GM19023 (cell line): ENCODE measurements at regions not wholly inside any gene's neighbourhood (a gene's known extent, or its start where the extent isn't known, plus 50 kb on each side); places are given as distances from the start of the nearest gene placed in this dataset.
"Not testable (repeated sequence)": the region's sequence is repeated elsewhere in the genome, so short reads cannot be mapped to it uniquely, and the experiment has no call there.

Experiments
- ATAC-seq: cut with Tn5 transposase; IDR thresholded peaks from one replicate; pipeline ENCODE4 v1.9.1; 2021; ENCODE audit warnings: mild to moderate bottlenecking, moderate library complexity; ENCODE audit not compliant: unreplicated experiment

DNA sequence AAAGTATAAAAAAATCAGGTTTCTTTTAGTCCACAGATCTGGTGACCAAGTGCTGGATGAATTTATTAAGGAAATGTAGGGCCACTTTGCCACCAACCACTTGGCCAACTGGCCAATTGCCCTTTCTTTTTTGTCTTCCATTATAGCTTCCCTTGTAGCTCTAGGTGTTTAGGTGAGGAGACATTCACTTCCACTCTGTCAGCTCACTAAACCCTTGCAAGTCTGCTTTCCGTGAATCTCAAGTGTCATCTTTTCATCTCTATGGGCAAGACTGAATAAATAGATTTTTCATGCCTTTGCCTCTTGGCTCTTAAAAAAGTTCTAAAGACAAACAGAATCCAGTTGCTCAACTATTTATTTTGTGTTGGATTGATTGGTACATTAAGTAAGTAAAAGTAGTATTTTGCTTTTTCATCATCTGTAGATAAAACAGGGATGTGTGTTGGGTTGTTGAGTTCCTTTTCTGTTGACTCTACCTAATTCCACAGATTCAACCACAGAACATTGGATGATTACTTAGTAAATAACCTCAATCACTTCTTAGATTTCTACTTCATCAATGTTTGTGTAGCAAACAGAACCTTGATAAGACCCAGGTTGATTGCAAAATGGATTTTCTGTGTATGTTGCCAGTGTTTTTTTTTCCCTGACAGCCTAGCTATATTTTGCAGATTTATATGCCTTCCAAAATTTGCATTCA, 68.1 kb upstream of the GRXCR1 start:
- ATAC-seq, result no peak

DNA sequence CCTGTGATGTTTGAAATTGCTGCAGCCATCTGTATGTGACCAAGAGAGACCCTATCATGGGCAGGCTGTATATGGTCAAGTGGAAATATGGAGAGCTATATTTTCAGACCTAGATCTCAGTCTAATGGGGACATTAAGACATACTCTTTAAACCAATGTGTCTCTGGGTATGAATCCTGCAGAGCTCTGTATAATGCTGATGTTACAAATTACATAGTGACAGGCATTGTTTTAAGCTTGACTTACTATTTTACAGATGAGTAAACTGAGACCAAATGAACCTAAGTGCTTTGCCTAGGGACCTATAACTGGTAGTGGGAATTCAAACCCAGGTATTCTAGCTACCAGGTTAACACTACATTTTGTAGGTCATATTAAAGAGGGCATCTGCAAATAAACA, 71.3 kb upstream of the GRXCR1 start:
- ATAC-seq, result no peak

DNA sequence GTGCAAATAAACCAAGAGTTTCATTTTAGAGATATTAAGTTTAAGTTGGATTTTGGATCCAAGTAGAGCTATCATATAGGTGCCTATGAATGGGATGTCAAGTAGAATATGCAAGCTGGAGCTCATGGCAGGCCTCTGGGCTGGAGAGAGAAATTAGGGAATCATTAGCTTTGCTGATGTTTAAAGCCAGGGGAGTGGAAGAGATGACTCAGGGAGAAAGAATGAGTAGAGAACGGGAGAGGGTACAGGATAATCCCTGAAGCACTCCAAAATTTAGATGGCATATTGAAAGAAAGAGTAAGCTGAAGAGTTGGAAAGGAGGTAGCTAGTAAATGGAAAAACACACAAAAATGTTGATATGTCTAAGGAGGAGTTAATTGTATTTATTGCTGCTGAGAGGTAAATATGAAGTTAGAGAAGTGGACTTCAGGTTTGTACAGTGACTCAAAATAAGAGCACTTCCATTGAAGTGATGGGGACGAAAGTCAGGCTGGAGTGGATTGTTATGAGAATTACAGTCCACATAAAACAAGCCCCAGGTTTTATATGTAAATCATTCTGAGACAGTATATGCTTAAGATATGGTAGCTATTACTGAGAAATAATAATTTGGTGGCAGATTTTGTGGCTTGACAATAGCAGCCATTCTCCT, 72.5 kb upstream of the GRXCR1 start:
- ATAC-seq, result no peak

DNA sequence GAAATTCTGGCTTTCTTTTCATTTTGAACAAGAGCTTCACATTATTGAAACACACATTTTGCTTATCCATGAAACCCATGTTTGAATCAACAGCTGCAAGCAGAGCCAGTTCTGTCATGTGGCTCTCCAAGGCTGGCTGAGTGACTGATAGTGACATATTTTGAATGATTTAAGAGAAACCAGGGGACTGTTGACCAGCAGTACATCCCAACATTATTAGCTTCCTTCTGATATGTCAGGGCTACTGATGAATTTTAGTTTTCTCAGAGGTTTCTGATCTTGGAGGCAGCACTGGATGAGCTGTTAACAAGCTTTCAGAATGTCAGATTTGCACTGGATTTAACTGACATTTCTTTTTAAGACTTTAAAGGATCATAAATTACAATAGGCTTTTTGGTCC, 74.6 kb upstream of the GRXCR1 start:
- ATAC-seq, result no peak

DNA sequence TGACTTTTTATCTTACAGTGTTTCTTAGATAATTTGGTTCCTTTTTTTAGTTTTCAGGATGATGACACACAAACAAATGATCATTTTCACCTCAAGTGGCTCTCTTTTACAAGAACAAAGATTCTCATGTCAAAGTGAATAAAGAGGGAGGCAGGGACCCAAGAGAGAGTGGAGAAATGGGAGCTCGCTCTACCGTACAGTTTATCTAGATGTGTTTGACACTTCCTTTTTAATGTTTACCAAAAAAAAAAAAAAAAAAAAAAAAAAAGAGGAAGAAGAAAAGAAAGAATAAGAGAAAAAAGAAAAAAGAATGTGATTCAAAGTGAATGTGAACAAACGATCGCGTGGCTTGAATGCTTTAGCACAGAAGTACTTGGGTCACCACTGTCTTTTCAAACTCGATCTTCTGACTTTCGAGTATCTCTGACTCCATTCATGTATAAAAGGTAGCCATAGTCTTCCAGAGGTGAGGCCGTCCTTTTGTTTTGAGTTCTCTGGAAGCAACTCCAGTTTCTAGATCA, 75.6 kb upstream of the GRXCR1 start:
- no peak for ATAC-seq

DNA sequence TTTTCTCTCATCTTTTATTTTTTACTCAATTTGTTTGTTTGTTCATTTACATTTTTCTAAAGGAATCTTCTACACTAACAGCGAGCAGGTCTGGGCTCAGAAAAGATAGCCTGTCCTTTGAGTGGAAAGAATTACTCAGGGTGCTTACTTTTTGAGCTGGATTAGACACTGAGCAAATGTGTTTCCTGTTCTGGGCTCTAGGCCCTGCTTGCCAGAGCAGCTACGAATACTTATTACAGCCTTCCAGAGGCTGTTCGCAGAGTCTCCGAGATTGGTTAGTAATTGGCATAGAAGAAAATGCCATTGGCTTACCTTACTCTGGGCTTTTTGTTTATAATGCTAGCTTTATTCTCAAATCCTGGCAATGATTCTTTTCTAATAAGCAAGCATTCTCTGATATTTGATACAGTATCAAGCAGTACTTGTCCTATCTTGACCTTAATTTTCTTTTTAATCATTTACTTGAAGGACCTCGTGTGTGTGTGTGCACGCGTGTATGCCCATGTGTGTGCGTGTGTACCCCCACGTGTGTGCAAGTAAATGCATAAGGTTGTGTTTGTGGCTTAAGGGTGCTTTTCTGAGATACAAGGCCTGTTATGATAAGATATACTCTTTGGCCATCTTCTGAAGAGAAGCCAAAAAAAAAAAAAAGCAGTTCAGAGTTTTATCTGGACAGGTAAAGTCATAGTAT, 76.2 kb upstream of the GRXCR1 start:
- no peak for ATAC-seq

DNA sequence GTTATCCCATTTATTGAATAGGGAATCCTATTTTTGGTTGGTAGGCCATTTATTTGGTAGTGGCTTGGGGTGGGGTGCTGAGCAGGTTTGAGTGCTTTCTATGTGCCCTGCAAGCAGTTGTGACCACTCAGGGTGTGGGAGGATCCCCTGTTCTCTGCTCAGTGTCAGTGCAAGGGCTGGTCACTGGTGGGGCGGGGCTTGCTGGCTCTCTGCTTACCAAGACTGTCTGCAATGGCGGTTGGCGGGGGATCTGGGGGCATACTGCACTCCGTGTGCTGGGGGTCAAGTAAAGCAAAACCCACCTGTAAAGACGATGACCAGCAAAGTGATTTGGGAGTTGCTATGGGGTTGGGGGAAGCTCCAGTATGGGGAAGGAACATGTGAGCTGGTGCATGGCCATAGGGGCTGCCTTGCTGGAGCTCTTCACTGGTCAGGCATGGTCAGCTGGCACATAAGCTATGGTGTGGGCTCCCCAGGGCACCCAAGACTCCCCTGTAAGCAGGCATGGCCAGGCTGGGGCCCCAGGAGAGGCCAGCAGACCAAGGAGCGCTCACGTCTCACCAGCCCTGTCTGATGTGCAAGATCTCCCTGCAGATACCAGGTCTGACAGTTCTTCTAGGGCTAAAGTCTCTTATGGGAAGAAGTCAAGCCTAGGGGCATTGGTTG, 83.0 kb upstream of the GRXCR1 start:
- no peak for ATAC-seq

DNA sequence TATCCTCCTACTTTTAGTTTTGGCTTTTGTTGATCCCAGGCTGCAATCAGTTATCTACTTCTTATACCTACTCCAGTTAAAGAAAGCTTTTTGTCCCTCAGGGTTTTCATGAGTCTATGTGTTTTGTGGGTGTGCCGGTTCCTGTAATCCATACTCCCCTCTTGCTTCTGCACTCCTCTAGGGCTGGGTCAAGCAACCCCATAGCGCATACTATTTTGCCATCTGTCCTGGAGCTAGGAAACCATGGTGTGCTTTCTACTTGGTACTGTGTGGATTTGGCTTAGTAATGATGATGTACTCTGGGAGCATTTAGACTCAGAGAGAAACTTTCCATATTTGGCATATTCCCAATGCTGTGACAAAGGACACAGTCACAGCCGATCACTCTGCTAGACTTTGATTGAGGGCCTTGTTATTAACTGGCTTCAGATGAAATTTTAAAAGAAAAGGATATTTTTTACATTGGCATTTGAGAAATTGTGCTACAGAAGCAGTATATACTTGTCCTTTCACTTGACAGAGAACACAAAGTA, 86.1 kb upstream of the GRXCR1 start:
- no peak for ATAC-seq

DNA sequence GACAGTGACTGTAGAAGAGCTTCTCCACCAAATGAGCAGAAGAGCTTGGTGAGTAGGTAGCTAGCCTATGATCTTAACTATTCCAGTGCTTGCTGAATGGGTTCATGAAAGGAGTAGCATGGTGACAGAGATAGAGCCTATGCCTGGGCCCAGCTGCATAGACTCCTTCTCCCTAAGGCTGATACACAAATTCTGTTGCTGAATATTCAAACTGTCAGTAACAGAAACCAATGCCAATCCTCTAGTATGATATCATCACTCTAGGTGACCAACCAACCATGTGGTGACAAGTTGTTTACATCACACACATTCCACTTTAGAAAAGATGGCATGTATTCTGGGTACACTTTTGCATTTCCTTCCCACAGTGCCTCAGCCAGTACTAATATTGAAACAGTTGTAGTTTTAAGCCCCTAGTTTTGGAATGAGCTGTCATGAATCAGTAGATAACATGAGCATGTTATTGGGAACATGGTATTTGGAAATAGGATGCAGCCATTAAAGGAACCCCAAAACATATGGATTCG, 103.4 kb upstream of the GRXCR1 start:
- ATAC-seq, result peak; percentile 45

DNA sequence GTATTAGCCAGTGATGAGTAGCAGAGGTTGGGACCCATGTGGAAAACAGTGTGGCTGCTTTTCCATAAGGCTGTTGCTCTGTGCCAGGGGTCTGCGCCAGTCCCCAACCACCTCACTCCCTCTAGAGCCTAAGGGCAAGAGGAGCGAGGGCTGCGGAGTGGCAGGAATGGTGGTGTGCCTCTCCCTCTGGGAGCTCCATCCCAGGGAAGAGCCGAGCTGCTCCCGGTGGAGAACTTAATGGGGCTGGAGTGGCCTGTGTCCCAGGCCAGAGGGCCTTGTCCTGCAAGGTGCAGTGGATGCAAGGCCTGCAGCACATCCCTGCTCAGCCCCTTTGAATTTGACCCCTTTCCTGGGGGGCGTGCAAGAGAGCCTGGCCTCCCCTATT, 105.4 kb upstream of the GRXCR1 start:
- ATAC-seq, result no peak

DNA sequence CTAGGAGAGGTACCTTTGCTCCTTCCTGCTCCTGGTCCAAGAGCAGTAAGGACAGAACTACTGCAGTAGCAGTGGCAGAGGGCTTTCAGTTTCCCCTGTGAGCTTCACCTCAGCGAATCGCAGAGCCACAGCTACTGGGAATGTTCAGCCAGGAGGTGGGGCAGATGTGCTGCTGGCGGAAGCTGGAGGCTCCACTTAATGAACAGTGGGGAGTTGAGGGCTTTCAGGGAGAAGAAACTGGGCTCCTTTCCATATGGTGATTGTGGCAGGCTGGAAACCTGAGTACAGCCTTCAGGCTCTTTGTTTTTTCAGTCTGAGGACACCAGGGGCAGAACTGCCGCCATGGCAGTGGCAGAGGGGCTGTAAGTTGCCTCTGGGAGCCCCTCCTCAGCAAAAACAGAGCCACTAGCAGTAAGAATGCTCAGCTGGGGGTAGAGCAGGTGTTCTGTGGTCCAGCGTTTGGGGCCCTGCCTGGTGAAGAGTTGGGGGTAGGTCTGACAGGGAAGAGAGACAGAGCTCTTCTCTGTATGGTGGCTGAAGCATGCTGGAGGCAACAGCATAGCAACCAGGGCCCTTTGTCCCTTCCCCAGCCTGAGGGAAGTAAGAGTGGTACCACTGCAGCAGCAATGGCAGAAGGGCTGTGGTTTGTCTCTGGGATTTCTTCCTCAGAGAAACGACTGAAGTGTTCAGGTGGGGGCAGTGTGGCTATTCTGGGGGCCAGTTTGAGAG, 106.0 kb upstream of the GRXCR1 start:
- ATAC-seq, result no peak

DNA sequence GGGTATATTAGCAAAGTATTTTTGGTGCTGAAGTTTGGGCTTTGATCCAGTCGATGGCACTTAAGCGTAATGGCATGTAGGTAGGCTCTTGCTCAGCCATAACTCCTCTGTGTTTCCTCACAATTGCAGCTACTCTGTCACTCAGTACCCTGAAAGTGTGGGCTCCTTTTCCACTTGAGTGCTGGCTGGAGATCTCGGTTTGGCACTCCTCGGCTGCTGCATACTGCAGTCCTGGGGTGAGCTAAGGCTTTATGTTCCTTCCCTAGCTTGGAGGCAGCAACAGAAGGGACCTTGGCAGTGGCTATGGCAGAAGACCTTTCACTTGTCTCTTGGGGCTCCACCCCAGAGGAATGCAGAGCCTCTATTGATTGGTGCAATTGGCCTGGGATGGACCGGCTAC, 106.7 kb upstream of the GRXCR1 start:
- ATAC-seq, result no peak

DNA sequence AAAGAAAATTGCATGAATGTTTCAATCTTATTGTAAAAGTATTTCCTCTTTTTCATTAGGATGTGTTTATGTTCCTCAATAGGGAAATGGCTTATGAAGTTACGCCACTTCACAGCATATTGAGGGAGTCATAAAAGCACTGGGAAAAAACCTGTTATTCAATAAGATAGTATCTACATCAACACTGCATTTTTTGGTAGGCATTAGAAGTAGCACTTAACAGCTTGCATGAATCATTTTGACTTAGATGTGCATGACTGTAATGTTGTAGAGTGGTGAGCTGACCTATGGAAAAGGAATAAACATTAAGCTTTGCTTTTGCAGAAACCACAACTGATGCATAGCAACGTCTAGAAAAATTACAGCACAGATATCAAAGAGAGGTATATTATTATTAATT, 111.2 kb upstream of the GRXCR1 start:
- no peak for ATAC-seq

DNA sequence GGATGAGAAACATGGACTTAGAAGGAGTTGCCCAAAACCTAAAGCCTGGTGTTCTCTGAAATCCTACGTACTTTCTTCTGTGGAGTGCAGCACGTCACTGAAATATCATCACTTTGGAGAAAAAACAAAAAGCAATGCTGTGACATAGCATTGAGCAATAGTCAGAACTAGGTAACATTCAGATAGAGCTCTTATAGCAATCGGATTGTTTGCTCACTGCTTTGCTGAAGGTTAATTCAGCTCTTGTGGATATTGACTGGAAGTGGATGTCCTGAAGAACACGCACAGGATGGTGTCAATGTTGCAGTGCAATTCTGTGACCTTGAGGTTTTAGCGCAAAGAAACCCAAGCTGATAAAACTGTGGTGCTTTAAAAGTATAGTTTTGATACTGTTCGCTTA, 114.2 kb upstream of the GRXCR1 start:
- ATAC-seq, result no peak

DNA sequence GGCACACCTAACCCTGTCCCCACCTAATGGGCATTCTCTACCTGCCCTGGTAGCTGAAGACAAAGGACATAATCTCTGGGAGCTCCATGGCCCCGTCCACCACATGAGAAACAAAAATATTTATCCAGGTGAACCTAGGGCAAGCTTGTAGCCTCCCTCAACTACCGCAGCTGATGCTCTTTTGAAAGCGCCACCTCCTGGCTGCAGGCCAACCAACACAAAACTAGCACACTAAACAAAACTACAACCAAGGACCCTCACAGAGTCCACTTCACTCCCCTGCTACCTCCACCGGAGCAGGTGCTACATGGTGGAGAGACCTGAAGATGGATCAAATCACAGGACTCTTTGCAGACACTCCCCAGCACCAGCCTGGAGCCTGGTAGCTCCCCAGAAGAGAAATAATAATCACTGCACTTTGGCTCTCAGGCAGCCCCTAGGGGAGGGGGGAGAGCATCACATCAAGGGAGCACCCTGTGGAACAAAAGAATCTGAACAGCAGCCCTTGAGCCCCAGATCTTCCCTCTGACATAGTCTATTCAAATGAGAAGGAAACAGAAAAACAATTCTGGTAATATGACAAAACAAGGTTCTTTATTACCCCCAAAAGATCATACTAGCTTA, 111.3 kb upstream of the ATP8A1 start:
- no peak for ATAC-seq

DNA sequence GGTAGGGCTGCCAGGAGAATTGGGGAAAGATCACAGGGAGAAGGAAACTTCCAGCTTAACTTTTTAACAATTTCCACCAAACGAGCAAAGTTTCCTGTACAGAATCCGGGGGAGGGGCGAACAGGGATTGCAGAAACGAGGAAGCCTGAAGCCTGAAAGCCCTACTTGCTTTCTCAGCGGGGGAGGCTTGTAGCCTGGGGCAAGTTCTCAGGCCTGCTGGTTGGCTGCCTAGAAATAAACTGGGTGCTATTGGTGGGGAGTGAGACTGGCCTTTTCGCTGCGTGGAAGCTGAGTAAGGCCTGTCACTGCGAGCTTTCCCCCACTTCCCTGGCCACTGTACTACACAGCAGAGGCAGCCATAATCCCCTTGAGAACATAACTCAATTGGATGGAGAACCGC, 110.8 kb upstream of the ATP8A1 start:
- no peak for ATAC-seq

DNA sequence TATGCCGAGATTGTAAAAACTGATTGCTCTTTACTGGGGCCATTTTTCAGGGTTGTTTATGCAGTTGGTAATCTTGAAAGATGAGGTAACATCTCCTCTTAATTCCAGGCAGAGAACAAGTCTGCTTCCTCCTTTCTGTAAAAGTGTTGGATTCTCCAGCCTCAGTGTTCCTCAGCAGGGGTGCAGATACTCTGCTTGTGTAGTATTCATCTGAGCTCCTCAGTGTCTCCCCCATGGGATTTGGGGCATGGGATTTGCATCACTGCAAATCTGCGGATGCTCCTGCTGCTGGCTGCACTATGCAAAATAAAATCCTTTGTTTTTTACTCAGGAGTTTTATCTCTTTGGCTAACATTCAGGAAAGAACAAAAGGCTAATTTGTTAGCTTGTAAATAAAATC, 104.9 kb upstream of the ATP8A1 start:
- no peak for ATAC-seq

DNA sequence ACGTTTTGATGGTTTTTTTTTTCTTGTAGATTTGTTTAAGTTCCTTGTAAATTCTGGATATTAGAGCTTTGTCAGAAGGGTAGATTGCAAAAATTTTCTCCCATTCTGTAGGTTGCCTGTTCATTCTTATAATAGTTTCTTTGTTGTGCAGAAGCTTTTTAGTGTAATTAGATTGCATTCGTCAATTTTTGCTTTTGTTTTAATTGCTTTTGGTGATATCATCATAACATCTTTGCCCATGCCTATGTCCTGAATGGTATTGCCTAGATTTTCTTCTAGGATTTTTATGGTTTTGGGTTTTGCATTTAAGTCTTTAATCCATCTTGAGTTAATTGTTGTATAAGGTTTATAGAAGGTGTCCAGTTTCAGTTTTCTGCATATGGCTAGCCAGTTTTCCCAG, 98.1 kb upstream of the ATP8A1 start:
- ATAC-seq, result not testable (repeated sequence)

DNA sequence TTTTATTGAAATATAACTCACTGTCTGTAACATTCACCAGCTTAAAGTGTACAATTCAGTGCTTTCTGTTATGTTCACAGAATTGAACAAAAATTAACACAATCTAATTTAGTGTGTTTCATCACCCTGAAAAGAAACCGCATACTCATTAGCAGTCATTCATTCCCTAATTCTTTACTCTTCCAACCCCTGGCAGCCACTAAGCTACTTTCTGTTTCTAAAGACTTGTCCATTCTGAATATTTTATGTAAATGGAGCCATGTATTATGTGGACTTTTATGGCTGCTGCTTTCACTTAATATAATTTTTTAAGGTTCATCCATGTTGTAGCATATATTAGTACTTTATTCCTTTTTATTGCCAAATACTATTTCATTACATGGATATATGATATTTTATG, 94.7 kb upstream of the ATP8A1 start:
- ATAC-seq, result no peak

DNA sequence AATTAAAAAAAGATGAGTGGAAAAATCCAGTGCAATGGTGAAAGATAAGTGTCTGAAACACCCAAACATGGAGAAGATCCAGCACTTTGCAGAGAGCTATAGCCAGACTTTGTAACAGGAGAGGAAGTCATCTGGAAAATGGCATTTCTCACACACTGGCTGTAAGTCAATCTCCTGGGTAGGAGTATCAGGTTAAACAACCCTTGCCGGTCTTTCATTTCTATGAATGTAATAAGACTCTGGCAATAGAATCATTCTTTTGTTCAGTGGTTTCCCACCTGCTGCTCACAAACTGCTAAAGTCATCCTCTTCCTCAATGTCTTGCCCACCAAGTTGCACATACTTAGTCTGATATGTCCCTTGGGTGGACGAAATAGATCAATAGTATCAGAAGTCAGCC, 94.0 kb upstream of the ATP8A1 start:
- ATAC-seq, result no peak
